ENCODE measurements at regions not wholly inside any gene's neighbourhood (a gene's known extent, or its start where the extent isn't known, plus 50 kb on each side); places are given as distances from the start of the nearest gene placed in this dataset.
"Not testable (repeated sequence)": the region's sequence is repeated elsewhere in the genome, so short reads cannot be mapped to it uniquely, and the experiment has no call there.

GRCh38 chr3:8027954-8028353, 473.7 kb upstream of the LMCD1 start:
- WGBS, 2 donors = 10 to 22% methylated on average over 1 of the region's 1 CpG
- Histone ChIP-seq H3K9me3 (no peaks in the 10 kb centered on the region), H3K27ac (no peak overlapping the region), H3K36me3 (no peaks in the 10 kb centered on the region), H3K4me1 (no peaks in the 10 kb centered on the region), H3K27me3 (no peaks in the 10 kb centered on the region), H3K4me3 (no peak overlapping the region)
- ATAC-seq = no peak
- DNase-seq = no peak
- intact Hi-C loops (cut with DNase I) = no loop called here
- FAIRE-seq = no peak
- no peak for TF ChIP-seq CTCF (IDR thresholded peaks at IDR 0.05)

- H3K27me3 ChIP-seq = no peaks in the 10 kb centered on the region
- intact Hi-C loops (cut with DNase I) = no loop called here
Observed at GRCh38 chr3:8050283-8050682, 451.3 kb upstream of the LMCD1 start.

GRCh38 chr3:8052659-8053058, 449.0 kb upstream of the LMCD1 start:
- Histone ChIP-seq H3K36me3 (no peaks in the 10 kb centered on the region), H3K4me3 (no peak overlapping the region), H3K4me1 (no peaks in the 10 kb centered on the region), H3K27ac (no peak overlapping the region), H3K9me3 (no peaks in the 10 kb centered on the region), H3K27me3 (no peaks in the 10 kb centered on the region)
- FAIRE-seq (no peak), DNase-seq (no peak), ATAC-seq (no peak)
- no peak for TF ChIP-seq CTCF (IDR thresholded peaks at IDR 0.05)
- 56 to 57% methylated on average over 7 of the region's 7 CpGs for WGBS, 2 donors
- intact Hi-C loops (cut with DNase I) = no loop called here

More at GRCh38 chr3:8050283-8050682, 451.3 kb upstream of the LMCD1 start:
- no peak overlapping the region for H3K27ac ChIP-seq
- no peak for FAIRE-seq
- no peaks in the 10 kb centered on the region for H3K4me1 ChIP-seq
- DNase-seq = no peak
- 50% methylated on average over 2 of the region's 2 CpGs for WGBS, 2 donors
- ATAC-seq = no peak
- no peaks in the 10 kb centered on the region for H3K9me3 ChIP-seq
- TF ChIP-seq CTCF (IDR thresholded peaks at IDR 0.05) = no peak
- H3K36me3 ChIP-seq = no peaks in the 10 kb centered on the region
- H3K4me3 ChIP-seq = no peak overlapping the region

- ATAC-seq; H3K4me1 ChIP-seq; H3K27me3 ChIP-seq; H3K27ac ChIP-seq; H3K9me3 ChIP-seq; intact Hi-C loops (cut with DNase I); H3K4me3 ChIP-seq; H3K36me3 ChIP-seq; FAIRE-seq: not testable (repeated sequence)
- peak in 1 of 6 donors; percentile 38 for DNase-seq
- 73 to 84% methylated on average over 9 of the region's 9 CpGs for WGBS, 2 donors
Observed at GRCh38 chr3:8068135-8068534, 433.5 kb upstream of the LMCD1 start.

- no peaks in the 10 kb centered on the region for H3K9me3 ChIP-seq
- WGBS, 2 donors = 27% methylated on average over 1 of the region's 1 CpG
- TF ChIP-seq CTCF (IDR thresholded peaks at IDR 0.05) = no peak
- intact Hi-C loops (cut with DNase I) = no loop called here
- DNase-seq (peak in 1 of 6 donors; percentile 18), FAIRE-seq (no peak), ATAC-seq (peak in 1 of 4 donors; percentile 79)
- no peaks in the 10 kb centered on the region for H3K36me3 ChIP-seq
- H3K27ac ChIP-seq = no peak overlapping the region
- H3K4me3 ChIP-seq = no peak overlapping the region
- no peaks in the 10 kb centered on the region for H3K27me3 ChIP-seq
- H3K4me1 ChIP-seq = no peaks in the 10 kb centered on the region
Observed at GRCh38 chr3:8069471-8069870, 432.2 kb upstream of the LMCD1 start.

GRCh38 chr3:8070011-8070410, 431.6 kb upstream of the LMCD1 start:
- no peak for FAIRE-seq
- no peak for TF ChIP-seq CTCF (IDR thresholded peaks at IDR 0.05)
- H3K27me3 ChIP-seq = no peaks in the 10 kb centered on the region

GRCh38 chr3:8074740-8075139, 426.9 kb upstream of the LMCD1 start:
- 87 to 96% methylated on average over 3 of the region's 3 CpGs for WGBS, 2 donors
- intact Hi-C loops (cut with DNase I); H3K4me3 ChIP-seq; ATAC-seq; FAIRE-seq; H3K36me3 ChIP-seq; H3K4me1 ChIP-seq; H3K27ac ChIP-seq; DNase-seq; H3K27me3 ChIP-seq; H3K9me3 ChIP-seq: not testable (repeated sequence)

More at GRCh38 chr3:8070011-8070410, 431.6 kb upstream of the LMCD1 start:
- Histone ChIP-seq H3K4me3 (no peak overlapping the region), H3K4me1 (no peaks in the 10 kb centered on the region), H3K9me3 (no peaks in the 10 kb centered on the region), H3K27ac (no peak overlapping the region), H3K36me3 (no peaks in the 10 kb centered on the region)
- intact Hi-C loops (cut with DNase I) = no loop called here
- ATAC-seq = peak in 1 of 4 donors; percentile 42
- no peak for DNase-seq

Data from pancreas (tissue), 10 donors.